HEK293 (cell line): ENCODE measurements at regions not wholly inside any gene's neighbourhood (a gene's known extent, or its start where the extent isn't known, plus 50 kb on each side); places are given as distances from the start of the nearest gene placed in this dataset.

Experiments
- CTCF ChIA-PET: fragments of 350-600 bp; formaldehyde crosslinking; extraction: SDS; loops from one replicate; lab custom pipeline; 2021; ENCODE audit warnings: antibody characterized with exemption; lab: Yijun Ruan, JAX
- POLR2A ChIA-PET: fragments of 300-600 bp; formaldehyde crosslinking; extraction: SDS; loops from one replicate; lab custom pipeline; 2020; ENCODE audit warnings: antibody characterized with exemption, inconsistent platforms; lab: Yijun Ruan, JAX
- H3K27ac ChIP-seq: fragments of 200-500 bp; sonication (Bioruptor generic); 2 replicates; pipeline ENCODE4 v1.5.1; 2014; ENCODE audit warnings: low read depth, low read length, control low read depth, inconsistent platforms; ENCODE audit errors: extremely low read depth
- H3K36me3 ChIP-seq, 2 experiments: fragments of 200-500 bp in 1 of 2; sonication (Bioruptor generic) in 1 of 2; 1 replicate in 1 of 2; 2 replicates in 1 of 2; pipeline ENCODE4 v1.5.1; 2014 to 2017; ENCODE audit warnings: inconsistent platforms in 2 of 2, low read length in 2 of 2; ENCODE audit not compliant: control insufficient read depth in 2 of 2, insufficient read depth in 1 of 2
- H3K4me1 ChIP-seq: fragments of 200-500 bp; sonication (Bioruptor generic); 2 replicates; pipeline ENCODE4 v1.5.1; 2014; ENCODE audit warnings: mild to moderate bottlenecking, low read length, inconsistent platforms; ENCODE audit not compliant: control insufficient read depth, insufficient read depth
- H3K4me3 ChIP-seq: 2 replicates; pipeline ENCODE4 v1.5.1; 2011; ENCODE audit warnings: low read depth, mild to moderate bottlenecking, control low read depth, low read length, moderate library complexity
- H3K9me3 ChIP-seq: fragments of 200-500 bp; sonication (Bioruptor generic); 2 replicates; pipeline ENCODE4 v1.5.1; 2014; ENCODE audit warnings: low read depth, low read length, inconsistent platforms; ENCODE audit not compliant: control insufficient read depth, insufficient read depth
- BCL11A ChIP-seq: fragments of 450-650 bp; formaldehyde crosslinking; IDR thresholded peaks from 2 replicates; pipeline ENCODE4 v1.5.1; 2016; ENCODE audit warnings: low read depth, missing biosample characterization, missing genetic modification characterization
- BCL6B ChIP-seq: fragments of 450-650 bp; formaldehyde crosslinking; IDR thresholded peaks from 2 replicates; pipeline ENCODE4 v1.5.1; 2017; ENCODE audit warnings: missing biosample characterization, missing genetic modification characterization
- GFI1B ChIP-seq: fragments of 450-650 bp; formaldehyde crosslinking; IDR thresholded peaks from 2 replicates; pipeline ENCODE4 v1.5.1; 2016; ENCODE audit warnings: missing biosample characterization, missing genetic modification characterization
- HOXA7 ChIP-seq: sonication (generic); formaldehyde crosslinking; IDR thresholded peaks from 2 replicates; pipeline ENCODE4 v1.8.1; 2022; ENCODE audit warnings: missing genetic modification reagents, borderline replicate concordance
- KLF9 ChIP-seq: fragments of 450-650 bp; formaldehyde crosslinking; IDR thresholded peaks from 2 replicates; pipeline ENCODE4 v1.5.1; 2016; ENCODE audit warnings: missing biosample characterization, missing genetic modification characterization, low read depth
- OSR2 ChIP-seq: fragments of 450-650 bp; formaldehyde crosslinking; IDR thresholded peaks from 2 replicates; pipeline ENCODE4 v1.5.1; 2016; ENCODE audit warnings: missing biosample characterization, missing genetic modification characterization
- PRDM1 ChIP-seq: fragments of 450-650 bp; formaldehyde crosslinking; IDR thresholded peaks from 2 replicates; pipeline ENCODE4; 2016; ENCODE audit warnings: missing biosample characterization, missing genetic modification characterization
- PRDM10 ChIP-seq: fragments of 450-650 bp; formaldehyde crosslinking; IDR thresholded peaks from 2 replicates; pipeline ENCODE4 v1.5.1; 2016; ENCODE audit warnings: missing biosample characterization, missing genetic modification characterization
- SETDB1 ChIP-seq: IDR thresholded peaks from one replicate; pipeline ENCODE4 v1.6.1; 2017; ENCODE audit warnings: mild to moderate bottlenecking, low read length, moderate library complexity, mixed read lengths; ENCODE audit not compliant: insufficient read length
- SP2 ChIP-seq: fragments of 450-650 bp; formaldehyde crosslinking; IDR thresholded peaks from 2 replicates; pipeline ENCODE4 v1.5.1; 2016; ENCODE audit warnings: missing biosample characterization, missing genetic modification characterization
- ZBTB7A ChIP-seq: fragments of 450-650 bp; formaldehyde crosslinking; IDR thresholded peaks from 2 replicates; pipeline ENCODE4 v1.5.1; 2016; ENCODE audit warnings: low read depth, missing biosample characterization, missing genetic modification characterization
- ZFP3 ChIP-seq: fragments of 450-650 bp; formaldehyde crosslinking; IDR thresholded peaks from 2 replicates; pipeline ENCODE4 v1.5.1; 2016; ENCODE audit warnings: low read depth, missing biosample characterization, missing genetic modification characterization
- ZFP41 ChIP-seq: fragments of 450-650 bp; formaldehyde crosslinking; IDR thresholded peaks from 2 replicates; pipeline ENCODE4 v1.5.1; 2016; ENCODE audit warnings: missing biosample characterization, missing genetic modification characterization, borderline replicate concordance
- ZNF10 ChIP-seq: fragments of 450-650 bp; formaldehyde crosslinking; IDR thresholded peaks from 2 replicates; pipeline ENCODE4 v1.5.1; 2017; ENCODE audit warnings: missing biosample characterization, missing genetic modification characterization
- ZNF16 ChIP-seq: fragments of 450-650 bp; formaldehyde crosslinking; IDR thresholded peaks from 2 replicates; pipeline ENCODE4 v1.5.1; 2016; ENCODE audit warnings: low read depth, missing biosample characterization, missing genetic modification characterization
- ZNF335 ChIP-seq: fragments of 450-650 bp; formaldehyde crosslinking; conservative IDR thresholded peaks from 2 replicates; pipeline ENCODE4 v1.5.1; 2016; ENCODE audit warnings: missing biosample characterization, missing genetic modification characterization
- ZNF362 ChIP-seq: fragments of 450-650 bp; formaldehyde crosslinking; IDR thresholded peaks from 2 replicates; pipeline ENCODE4 v1.5.1; 2016; ENCODE audit warnings: missing biosample characterization, missing genetic modification characterization
- ZNF48 ChIP-seq: fragments of 450-650 bp; formaldehyde crosslinking; IDR thresholded peaks from 2 replicates; pipeline ENCODE4 v1.5.1; 2016; ENCODE audit warnings: missing biosample characterization, missing genetic modification characterization
- ZNF501 ChIP-seq: fragments of 450-650 bp; formaldehyde crosslinking; IDR thresholded peaks from 2 replicates; pipeline ENCODE4 v1.5.1; 2016; ENCODE audit warnings: missing biosample characterization, missing genetic modification characterization
- ZNF560 ChIP-seq: fragments of 450-650 bp; formaldehyde crosslinking; IDR thresholded peaks from 2 replicates; pipeline ENCODE4 v1.5.1; 2017; ENCODE audit warnings: missing biosample characterization, missing genetic modification characterization, borderline replicate concordance
- ZNF580 ChIP-seq: fragments of 450-650 bp; formaldehyde crosslinking; IDR thresholded peaks from 2 replicates; pipeline ENCODE4 v1.5.1; 2016; ENCODE audit warnings: missing biosample characterization, missing genetic modification characterization
- ZNF585B ChIP-seq: fragments of 450-650 bp; formaldehyde crosslinking; IDR thresholded peaks from 2 replicates; pipeline ENCODE4 v1.5.1; 2016; ENCODE audit warnings: missing biosample characterization, missing genetic modification characterization
- ZNF843 ChIP-seq: fragments of 450-650 bp; formaldehyde crosslinking; IDR thresholded peaks from 2 replicates; pipeline ENCODE4 v1.5.1; 2016; ENCODE audit warnings: missing biosample characterization, missing genetic modification characterization

GRCh38 chr20:48460681-48461080 is 367.1 kb downstream of the PREX1 start:
- Histone ChIP-seq H3K4me1 (no peaks in the 10 kb centered on the region), H3K9me3 (no peaks in the 10 kb centered on the region), H3K36me3 (no peaks in the 10 kb centered on the region), H3K4me3 (no peak overlapping the region), H3K27ac (no peak overlapping the region)
- ChIA-PET CTCF (interaction anchor here (1.2 kb wide), 1 partner anchor 160 kb away, joined by 3 read pairs; no protein-coding TSS in a partner anchor), POLR2A (no interaction called here)
- TF ChIP-seq OSR2 = no peak
- TF ChIP-seq ZNF10 = no peak
- TF ChIP-seq ZNF362 (tag by site-specific recombination) = no peak
- no peak for TF ChIP-seq HOXA7 (CRISPR knock-in tag)

GRCh38 chr20:48459722-48460395 is 367.9 kb downstream of the PREX1 start:
- ChIA-PET POLR2A (no interaction called here), CTCF (interaction anchor here (1.2 kb wide), 1 partner anchor 160 kb away, joined by 3 read pairs; no protein-coding TSS in a partner anchor)
- H3K4me1 ChIP-seq = no peaks in the 10 kb centered on the region
- H3K27ac ChIP-seq = no peak overlapping the region
- no peak overlapping the region for H3K4me3 ChIP-seq
- H3K36me3 ChIP-seq = no peaks in the 10 kb centered on the region
- no peaks in the 10 kb centered on the region for H3K9me3 ChIP-seq
- TF ChIP-seq BCL11A (tag by site-specific recombination) = no peak
- TF ChIP-seq SP2 (tag by site-specific recombination) = no peak
- no peak for TF ChIP-seq KLF9
- TF ChIP-seq HOXA7 (CRISPR knock-in tag) = no peak
- TF ChIP-seq ZNF48 (tag by site-specific recombination) = no peak
- no peak for TF ChIP-seq ZNF501 (tag by site-specific recombination)
- TF ChIP-seq PRDM10 (tag by site-specific recombination) = no peak
- no peak for TF ChIP-seq ZNF16 (tag by site-specific recombination)
- no peak for TF ChIP-seq GFI1B
- TF ChIP-seq ZFP41 (tag by site-specific recombination) = no peak
- TF ChIP-seq ZNF585B (tag by site-specific recombination) = no peak
- TF ChIP-seq ZNF335 (tag by site-specific recombination) = no peak
- TF ChIP-seq ZNF843 (tag by site-specific recombination) = no peak
- no peak for TF ChIP-seq ZNF580 (tag by site-specific recombination)
- no peak for TF ChIP-seq ZNF560 (tag by site-specific recombination)
- TF ChIP-seq SETDB1 = no peak
- TF ChIP-seq PRDM1 (tag by site-specific recombination) = no peak
- no peak for TF ChIP-seq ZFP3 (tag by site-specific recombination)
- no peak for TF ChIP-seq ZBTB7A (tag by site-specific recombination)
- no peak for TF ChIP-seq BCL6B (tag by site-specific recombination)
